ENCODE measurements at regions not wholly inside any gene's neighbourhood (a gene's known extent, or its start where the extent isn't known, plus 50 kb on each side); places are given as distances from the start of the nearest gene placed in this dataset.

GRCh38 chr13:54775501-54776191, 1747.0 kb downstream of the OLFM4 start:
- Histone ChIP-seq H3K4me3 (no peak overlapping the region), H3K27me3 (no peaks in the 10 kb centered on the region), H3K36me3 (replicated peaks in 1 of 2) (no peaks in the 10 kb centered on the region), H3K9me3 (replicated peaks in 1 of 3) (no peaks in the 10 kb centered on the region), H3K4me1 (replicated peaks in 1 of 2) (no peaks in the 10 kb centered on the region), H3K27ac (no peak overlapping the region)
- TF ChIP-seq POLR2A (IDR thresholded peaks at IDR 0.05) (no peak), CTCF (IDR thresholded peaks at IDR 0.05) (no peak)
- intact Hi-C loops (cut with DNase I), result no loop called here
- WGBS, 4 donors, result 76 to 84% (median 82%) methylated on average over 11 to 13 of the region's 13 CpGs
- no peak for DNase-seq

GRCh38 chr13:54787754-54788153, 1759.1 kb downstream of the OLFM4 start:
- DNase-seq, result no peak
- WGBS, 4 donors, result 82 to 89% (median 84%) methylated on average over 7 to 12 of the region's 12 CpGs
- intact Hi-C loops (cut with DNase I), result no loop called here

GRCh38 chr13:54799621-54800226, 1771.1 kb downstream of the OLFM4 start:
- H3K27me3 ChIP-seq, result no peaks in the 10 kb centered on the region
- no peak overlapping the region for H3K4me3 ChIP-seq
- H3K36me3 ChIP-seq (replicated peaks in 1 of 2), result no peaks in the 10 kb centered on the region
- 86 to 94% (median 92%) methylated on average over 11 to 37 of the region's 37 CpGs for WGBS, 4 donors
- no peaks in the 10 kb centered on the region for H3K9me3 ChIP-seq (replicated peaks in 1 of 3)
- no peaks in the 10 kb centered on the region for H3K4me1 ChIP-seq (replicated peaks in 1 of 2)
- no peak overlapping the region for H3K27ac ChIP-seq
- TF ChIP-seq CTCF (IDR thresholded peaks at IDR 0.05) (no peak), POLR2A (IDR thresholded peaks at IDR 0.05) (no peak)
- intact Hi-C loops (cut with DNase I), result no loop called here
- no peak for DNase-seq

More at GRCh38 chr13:54787754-54788153, 1759.1 kb downstream of the OLFM4 start:
- H3K27me3 ChIP-seq, result no peaks in the 10 kb centered on the region
- H3K4me1 ChIP-seq (replicated peaks in 1 of 2), result no peaks in the 10 kb centered on the region
- no peak overlapping the region for H3K27ac ChIP-seq
- H3K4me3 ChIP-seq, result no peak overlapping the region
- H3K9me3 ChIP-seq (replicated peaks in 1 of 3), result no peaks in the 10 kb centered on the region
- TF ChIP-seq CTCF (IDR thresholded peaks at IDR 0.05) (no peak), POLR2A (IDR thresholded peaks at IDR 0.05) (no peak)
- no peaks in the 10 kb centered on the region for H3K36me3 ChIP-seq (replicated peaks in 1 of 2)

DNA sequence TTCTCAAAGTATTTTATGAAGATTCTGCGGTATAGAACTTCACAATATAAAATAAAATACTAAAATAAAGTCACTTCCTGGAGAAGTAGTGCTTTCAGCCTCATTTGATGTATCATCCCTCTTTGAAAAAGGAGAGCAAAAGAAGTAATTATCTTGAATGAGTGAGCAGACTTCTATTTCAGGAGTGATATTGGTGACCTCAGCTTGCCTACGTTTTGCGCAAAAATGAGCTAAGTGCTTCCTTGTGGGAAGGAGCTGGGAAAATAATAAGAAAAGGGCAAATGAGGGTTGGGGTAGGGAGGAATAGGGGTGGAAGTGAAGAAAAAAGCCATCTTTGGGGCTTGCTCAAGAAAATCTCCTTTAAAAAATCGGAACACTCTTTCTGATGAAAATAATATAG, 1773.6 kb downstream of the OLFM4 start:
- intact Hi-C loops (cut with DNase I), result no loop called here
- Histone ChIP-seq H3K9me3 (replicated peaks in 1 of 3) (no peaks in the 10 kb centered on the region), H3K36me3 (replicated peaks in 1 of 2) (no peaks in the 10 kb centered on the region), H3K4me1 (replicated peaks in 1 of 2) (no peaks in the 10 kb centered on the region), H3K27ac (no peak overlapping the region), H3K27me3 (no peaks in the 10 kb centered on the region), H3K4me3 (no peak overlapping the region)
- DNase-seq, result no peak
- WGBS, 4 donors, result 75 to 82% (median 76%) methylated on average over 4 of the region's 4 CpGs
- TF ChIP-seq POLR2A (IDR thresholded peaks at IDR 0.05), result no peak
- TF ChIP-seq CTCF (IDR thresholded peaks at IDR 0.05), result no peak
